PC-3 (cell line): ENCODE measurements at regions not wholly inside any gene's neighbourhood (a gene's known extent, or its start where the extent isn't known, plus 50 kb on each side); places are given as distances from the start of the nearest gene placed in this dataset.

Source experiments
- ATAC-seq: fragments of 200-7000 bp; cut with Tn5 transposase; 2 replicates; pipeline ENCODE4 v1.9.1; 2020; ENCODE audit warnings: mild to moderate bottlenecking, moderate library complexity
- BruUV-seq: library from RNA; stranded (reverse); fragments of 400-500 nt; replicated peaks from 2 replicates; lab custom pipeline; 2021; lab: Mats Ljungman, UMichigan
- CTCF ChIA-PET: fragments of 300-600 bp; sonication (Branson Sonifier 250); formaldehyde crosslinking; loops from one replicate; lab custom pipeline; 2022; ENCODE audit warnings: antibody characterized with exemption; lab: Charles Lee
- POLR2A ChIA-PET: fragments of 300-600 bp; sonication (Branson Sonifier 250); formaldehyde crosslinking; loops from one replicate; lab custom pipeline; 2022; ENCODE audit warnings: antibody characterized with exemption; ENCODE audit not compliant: unreplicated experiment; lab: Charles Lee
- DNase-seq: peaks from one replicate; pipeline ENCODE4 v3.0.0-alpha.2; 2015
- H2AFZ ChIP-seq: fragments of 300-600 bp; sonication (generic); 2 replicates; pipeline ENCODE4 v1.6.0; 2016; ENCODE audit warnings: antibody characterized with exemption, low read length
- H3F3A ChIP-seq: fragments of 300-600 bp; sonication (generic); one replicate; pipeline ENCODE4 v1.6.0; 2017; ENCODE audit warnings: antibody characterized with exemption, low read length, control low read depth, mild to moderate bottlenecking; ENCODE audit not compliant: unreplicated experiment
- H3K27ac ChIP-seq: fragments of 300-600 bp; sonication (generic); 2 replicates; pipeline ENCODE4 v1.5.1; 2016; ENCODE audit warnings: mild to moderate bottlenecking, low read length
- H3K27me3 ChIP-seq: fragments of 300-600 bp; sonication (generic); 2 replicates; pipeline ENCODE4 v1.6.1; 2016; ENCODE audit warnings: low read length, mixed read lengths
- H3K36me3 ChIP-seq: fragments of 300-600 bp; sonication (generic); 2 replicates; pipeline ENCODE4 v1.6.1; 2016; ENCODE audit warnings: low read depth, mixed run types, low read length, mixed read lengths
- H3K4me1 ChIP-seq: fragments of 300-600 bp; sonication (generic); 2 replicates; pipeline ENCODE4 v1.5.1; 2016; ENCODE audit warnings: low read length; ENCODE audit not compliant: insufficient read depth
- H3K4me2 ChIP-seq: fragments of 300-600 bp; sonication (generic); 2 replicates; pipeline ENCODE4 v1.6.0; 2016; ENCODE audit warnings: low read length
- H3K4me3 ChIP-seq: fragments of 300-600 bp; sonication (generic); 2 replicates; pipeline ENCODE4 v1.5.1; 2016; ENCODE audit warnings: mild to moderate bottlenecking, low read length, mixed read lengths
- H3K79me2 ChIP-seq: fragments of 300-600 bp; sonication (generic); 2 replicates; pipeline ENCODE4 v1.6.1; 2017; ENCODE audit warnings: low read length, mixed read lengths
- H3K9ac ChIP-seq: fragments of 300-600 bp; sonication (generic); 2 replicates; pipeline ENCODE4 v1.6.0; 2016; ENCODE audit warnings: mild to moderate bottlenecking, low read length
- H3K9me2 ChIP-seq: fragments of 300-600 bp; sonication (generic); replicated peaks from 2 replicates; pipeline ENCODE4 v1.6.1; 2016; ENCODE audit warnings: mixed run types, low read length, mixed read lengths
- H3K9me3 ChIP-seq: fragments of 300-600 bp; sonication (generic); 2 replicates; pipeline ENCODE4 v1.6.1; 2016; ENCODE audit warnings: low read length, mixed read lengths
- H4K20me1 ChIP-seq: fragments of 300-600 bp; sonication (generic); 2 replicates; pipeline ENCODE4 v1.6.1; 2016; ENCODE audit warnings: low read length, mixed read lengths
- EZH2 ChIP-seq: fragments of 300-600 bp; sonication (generic); IDR thresholded peaks from one replicate; pipeline ENCODE4 v1.6.1; 2017; ENCODE audit warnings: antibody characterized with exemption, mild to moderate bottlenecking, low read length; ENCODE audit not compliant: unreplicated experiment
- EZH2phosphoT487 ChIP-seq: fragments of 300-600 bp; sonication (generic); IDR thresholded peaks from 2 replicates; pipeline ENCODE4 v1.6.1; 2018; ENCODE audit warnings: mild to moderate bottlenecking, antibody characterized with exemption, low read length, borderline replicate concordance
- intact Hi-C: fragments of 100-400 bp; cut with micrococcal nuclease; formaldehyde crosslinking; loops from 2 replicates; pipeline ENCODE4 v1.9.0; 2023
- TF ChIP-seq, protein P1 (sequence below): fragments of 300-600 bp; sonication (generic); conservative IDR thresholded peaks from 2 replicates; pipeline ENCODE4 v1.5.1; 2017; ENCODE audit warnings: antibody characterized with exemption, low read depth, mild to moderate bottlenecking, low read length

DNA sequence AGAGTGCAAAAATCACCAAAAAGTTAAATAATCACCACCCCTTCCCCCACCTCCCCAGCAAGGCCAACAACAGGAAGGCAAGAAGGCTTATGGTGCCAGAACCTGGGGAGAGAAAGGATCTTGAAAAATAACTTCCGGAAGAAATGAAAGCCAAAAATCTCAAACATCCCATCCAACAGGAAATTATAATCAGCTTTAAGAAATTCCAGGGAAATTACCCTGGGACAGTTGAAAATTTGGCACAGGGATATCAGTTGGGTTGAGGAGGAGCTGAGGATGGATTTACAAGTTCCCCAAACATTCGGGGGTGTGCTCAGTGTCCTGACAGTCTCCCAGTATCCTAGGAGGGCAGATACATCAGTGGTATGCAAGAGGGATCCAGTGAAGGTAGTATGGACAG lies 82.7 kb downstream of the POLR2M start:
- no peak overlapping the region for H2AFZ ChIP-seq
- no peak overlapping the region for H3K4me3 ChIP-seq
- H4K20me1 ChIP-seq = no peaks in the 10 kb centered on the region
- intact Hi-C loops = no loop called here
- ChIA-PET CTCF (no interaction called here), POLR2A (no interaction called here)
- H3K9ac ChIP-seq = no peak overlapping the region
- no peaks in the 10 kb centered on the region for H3K9me3 ChIP-seq
- no peak for TF ChIP-seq EZH2phosphoT487
- TF ChIP-seq, protein P1, sequence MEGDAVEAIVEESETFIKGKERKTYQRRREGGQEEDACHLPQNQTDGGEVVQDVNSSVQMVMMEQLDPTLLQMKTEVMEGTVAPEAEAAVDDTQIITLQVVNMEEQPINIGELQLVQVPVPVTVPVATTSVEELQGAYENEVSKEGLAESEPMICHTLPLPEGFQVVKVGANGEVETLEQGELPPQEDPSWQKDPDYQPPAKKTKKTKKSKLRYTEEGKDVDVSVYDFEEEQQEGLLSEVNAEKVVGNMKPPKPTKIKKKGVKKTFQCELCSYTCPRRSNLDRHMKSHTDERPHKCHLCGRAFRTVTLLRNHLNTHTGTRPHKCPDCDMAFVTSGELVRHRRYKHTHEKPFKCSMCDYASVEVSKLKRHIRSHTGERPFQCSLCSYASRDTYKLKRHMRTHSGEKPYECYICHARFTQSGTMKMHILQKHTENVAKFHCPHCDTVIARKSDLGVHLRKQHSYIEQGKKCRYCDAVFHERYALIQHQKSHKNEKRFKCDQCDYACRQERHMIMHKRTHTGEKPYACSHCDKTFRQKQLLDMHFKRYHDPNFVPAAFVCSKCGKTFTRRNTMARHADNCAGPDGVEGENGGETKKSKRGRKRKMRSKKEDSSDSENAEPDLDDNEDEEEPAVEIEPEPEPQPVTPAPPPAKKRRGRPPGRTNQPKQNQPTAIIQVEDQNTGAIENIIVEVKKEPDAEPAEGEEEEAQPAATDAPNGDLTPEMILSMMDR = no peak
- TF ChIP-seq EZH2 = no peak
- DNase-seq (no peak), ATAC-seq (no peak)
- no peaks in the 10 kb centered on the region for H3F3A ChIP-seq
- no peaks in the 10 kb centered on the region for H3K9me2 ChIP-seq
- H3K27ac ChIP-seq = no peak overlapping the region
- BruUV-seq = no TSS peak
- no peak overlapping the region for H3K4me2 ChIP-seq
- peaks cover 21% of the 10 kb centered on the region for H3K27me3 ChIP-seq
- H3K36me3 ChIP-seq = no peaks in the 10 kb centered on the region
- H3K4me1 ChIP-seq = peaks cover 5% of the 10 kb centered on the region; the same call in 1 of the 2 replicates
- no peaks in the 10 kb centered on the region for H3K79me2 ChIP-seq

DNA sequence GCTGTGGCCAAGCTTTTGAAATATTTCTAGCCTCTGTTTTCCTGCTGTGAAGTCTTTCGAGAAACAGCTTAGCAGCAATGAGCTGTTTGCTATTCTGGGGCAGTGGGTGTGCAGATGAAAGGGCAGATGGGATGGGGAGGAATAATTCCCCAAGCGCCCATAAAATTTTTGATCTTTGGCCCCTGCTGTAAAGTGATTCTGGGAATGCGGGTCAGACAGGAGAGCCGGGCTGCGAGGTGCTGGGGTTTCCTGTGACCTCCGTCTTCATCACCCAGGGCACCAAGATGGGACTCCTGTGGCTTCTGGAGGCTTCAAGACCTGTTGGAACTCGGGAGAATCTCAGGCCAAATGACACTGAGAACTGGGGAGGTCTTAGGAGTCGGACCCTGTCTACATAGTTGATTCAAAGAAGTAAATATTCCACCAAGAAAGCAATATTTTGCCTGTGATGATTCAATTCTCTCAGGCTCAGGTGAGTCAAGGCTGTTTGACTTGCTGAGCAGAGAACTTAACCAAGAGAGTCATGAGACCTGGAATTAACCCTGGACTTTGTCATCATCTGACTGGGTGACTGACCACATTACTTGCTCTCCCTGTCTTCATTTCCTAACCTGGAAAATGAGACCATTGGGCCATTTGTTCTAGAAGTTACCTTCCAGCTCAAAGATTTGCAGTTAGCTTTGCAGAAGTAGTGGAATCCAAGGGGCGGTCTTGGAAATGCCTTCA lies 86.4 kb downstream of the POLR2M start:
- ATAC-seq (peak; percentile 20; the same call in 1 of the 2 replicates), DNase-seq (peak; percentile 61)
- H4K20me1 ChIP-seq = no peaks in the 10 kb centered on the region
- intact Hi-C loops = no loop called here
- H3K4me2 ChIP-seq = no peak overlapping the region
- H3K79me2 ChIP-seq = no peaks in the 10 kb centered on the region
- H3K9me3 ChIP-seq = no peaks in the 10 kb centered on the region
- peaks cover 20% of the 10 kb centered on the region for H3K27me3 ChIP-seq
- no peaks in the 10 kb centered on the region for H3F3A ChIP-seq
- H3K9me2 ChIP-seq = no peaks in the 10 kb centered on the region
- ChIA-PET POLR2A (no interaction called here), CTCF (interaction anchor here (1.0 kb wide), 1 partner anchor 42 kb away, joined by 4 read pairs; no protein-coding TSS in a partner anchor)
- TF ChIP-seq EZH2phosphoT487 = no peak
- no peak overlapping the region for H2AFZ ChIP-seq
- H3K36me3 ChIP-seq = no peaks in the 10 kb centered on the region
- no peak overlapping the region for H3K27ac ChIP-seq
- no peak overlapping the region for H3K4me3 ChIP-seq
- peaks cover 5% of the 10 kb centered on the region; the same call in 1 of the 2 replicates for H3K4me1 ChIP-seq
- H3K9ac ChIP-seq = no peak overlapping the region
- no TSS peak for BruUV-seq

DNA sequence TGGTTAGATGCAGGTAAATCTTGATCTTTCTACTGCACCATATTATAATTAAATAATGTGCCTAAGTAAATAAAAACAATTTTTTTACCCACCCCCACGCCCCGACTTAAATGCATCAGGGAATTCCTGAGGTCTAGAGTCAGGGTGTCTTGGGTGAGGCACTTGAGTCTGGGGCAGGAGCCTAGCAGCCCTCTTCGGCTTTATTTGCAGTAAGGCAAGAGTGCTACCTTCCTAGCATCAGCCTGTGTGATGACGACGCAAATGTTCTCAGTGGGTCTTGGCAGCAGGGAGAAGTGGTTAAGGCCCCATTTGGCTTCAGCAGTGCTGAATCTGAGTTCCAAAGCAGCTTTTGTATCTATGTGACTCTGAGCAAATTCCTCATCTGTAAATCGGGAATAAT lies 88.7 kb downstream of the POLR2M start:
- no peak for DNase-seq
- BruUV-seq = no TSS peak
- TF ChIP-seq EZH2phosphoT487 = no peak
- H3K27ac ChIP-seq = no peak overlapping the region
- H3K4me1 ChIP-seq = peaks cover 5% of the 10 kb centered on the region; the same call in 1 of the 2 replicates
- intact Hi-C loops = no loop called here
- H3K36me3 ChIP-seq = no peaks in the 10 kb centered on the region
- POLR2A ChIA-PET = no interaction called here
- H2AFZ ChIP-seq = no peak overlapping the region
- H3K4me3 ChIP-seq = no peak overlapping the region
- H3K27me3 ChIP-seq = peaks cover 24% of the 10 kb centered on the region
- no peaks in the 10 kb centered on the region for H3F3A ChIP-seq
- H3K9me2 ChIP-seq = no peaks in the 10 kb centered on the region
- no peak overlapping the region for H3K9ac ChIP-seq
- no peaks in the 10 kb centered on the region for H3K79me2 ChIP-seq
- CTCF ChIA-PET = no interaction called here
- H4K20me1 ChIP-seq = no peaks in the 10 kb centered on the region
- no peaks in the 10 kb centered on the region for H3K9me3 ChIP-seq
- no peak overlapping the region for H3K4me2 ChIP-seq
- ATAC-seq = no peak
